ENCODE measurements at regions not wholly inside any gene's neighbourhood (a gene's known extent, or its start where the extent isn't known, plus 50 kb on each side); places are given as distances from the start of the nearest gene placed in this dataset.

GRCh38 chr14:71602524-71602923, 329.7 kb upstream of the RGS6 start:
- no peak overlapping the region for H3K27ac Mint-ChIP-seq
- H3K4me3 Mint-ChIP-seq: no peak overlapping the region
- peaks cover 53% of the 10 kb centered on the region for H3K36me3 Mint-ChIP-seq (ENCODE audit: low read depth)
- DNase-seq: no peak
- H3K4me1 Mint-ChIP-seq (ENCODE audit: low read depth): peaks cover 44% of the 10 kb centered on the region
- peaks cover 19% of the 10 kb centered on the region for H3K9me3 Mint-ChIP-seq
- no peaks in the 10 kb centered on the region for H3K27me3 Mint-ChIP-seq

GRCh38 chr14:71604231-71604630, 328.0 kb upstream of the RGS6 start:
- DNase-seq: no peak
- Mint-ChIP-seq H3K4me3 (no peak overlapping the region), H3K27me3 (no peaks in the 10 kb centered on the region), H3K4me1 (ENCODE audit: low read depth) (peaks cover 35% of the 10 kb centered on the region), H3K9me3 (peaks cover 19% of the 10 kb centered on the region), H3K36me3 (ENCODE audit: low read depth) (peaks cover 41% of the 10 kb centered on the region), H3K27ac (no peak overlapping the region)

DNA sequence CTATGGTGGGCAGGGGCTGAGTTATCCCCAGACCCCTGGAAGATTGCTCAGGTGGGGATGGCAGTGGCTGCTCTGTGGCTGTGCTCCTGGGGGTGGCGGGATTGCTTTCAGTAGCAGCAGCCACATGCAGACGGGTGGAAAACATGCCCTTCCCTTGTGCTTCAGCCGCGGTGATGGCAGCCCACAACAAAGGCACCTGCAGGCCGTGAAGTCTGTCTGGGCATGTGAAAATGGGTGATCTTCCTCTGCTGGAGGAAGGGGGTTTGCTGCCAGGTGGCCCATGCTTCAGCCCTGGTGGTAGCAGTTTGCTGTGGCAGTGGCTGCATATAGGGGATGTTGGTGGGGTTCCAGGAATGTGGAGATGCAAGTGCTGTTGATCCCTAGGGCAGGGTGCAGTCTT, 326.2 kb upstream of the RGS6 start:
- Mint-ChIP-seq H3K27ac (no peak overlapping the region), H3K9me3 (peaks cover 9% of the 10 kb centered on the region), H3K36me3 (ENCODE audit: low read depth) (peaks cover 25% of the 10 kb centered on the region), H3K27me3 (no peaks in the 10 kb centered on the region), H3K4me3 (no peak overlapping the region), H3K4me1 (ENCODE audit: low read depth) (peaks cover 36% of the 10 kb centered on the region)
- DNase-seq: no peak

DNA sequence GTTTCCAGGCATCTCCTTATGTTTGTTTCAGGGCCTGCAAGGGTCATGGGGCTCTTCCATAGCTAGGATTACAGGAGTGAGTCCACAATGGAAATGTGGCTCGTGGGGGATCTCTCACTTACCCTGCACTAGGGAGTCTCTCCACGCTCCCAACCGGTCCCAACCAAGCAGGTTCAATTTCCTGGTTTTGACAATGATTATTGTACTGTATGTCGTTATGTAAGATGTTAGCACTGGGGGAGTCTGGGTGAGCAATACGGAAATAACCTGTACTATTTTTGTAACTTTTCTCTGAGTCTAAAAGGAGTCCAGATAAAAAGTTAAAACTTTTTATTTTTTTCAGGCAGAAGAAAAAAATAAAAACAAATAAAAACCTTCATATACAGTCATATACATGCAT, 325.7 kb upstream of the RGS6 start:
- DNase-seq: no peak
- H3K9me3 Mint-ChIP-seq: peaks cover 4% of the 10 kb centered on the region
- peaks cover 38% of the 10 kb centered on the region for H3K4me1 Mint-ChIP-seq (ENCODE audit: low read depth)
- no peaks in the 10 kb centered on the region for H3K27me3 Mint-ChIP-seq
- peaks cover 20% of the 10 kb centered on the region for H3K36me3 Mint-ChIP-seq (ENCODE audit: low read depth)
- no peak overlapping the region for H3K4me3 Mint-ChIP-seq
- peak overlapping the region; percentile 31 for H3K27ac Mint-ChIP-seq

GRCh38 chr14:71607056-71607455, 325.2 kb upstream of the RGS6 start:
- H3K4me3 Mint-ChIP-seq: no peak overlapping the region
- peaks cover 35% of the 10 kb centered on the region for H3K4me1 Mint-ChIP-seq (ENCODE audit: low read depth)
- peak overlapping the region; percentile 9 for H3K27ac Mint-ChIP-seq
- H3K9me3 Mint-ChIP-seq: peaks cover 2% of the 10 kb centered on the region
- no peak for DNase-seq
- H3K27me3 Mint-ChIP-seq: no peaks in the 10 kb centered on the region
- H3K36me3 Mint-ChIP-seq (ENCODE audit: low read depth): peaks cover 16% of the 10 kb centered on the region

- no peaks in the 10 kb centered on the region for H3K9me3 Mint-ChIP-seq
- peaks cover 8% of the 10 kb centered on the region for H3K36me3 Mint-ChIP-seq (ENCODE audit: low read depth)
- H3K4me1 Mint-ChIP-seq (ENCODE audit: low read depth): peaks cover 37% of the 10 kb centered on the region
- no peak overlapping the region for H3K27ac Mint-ChIP-seq
- no peak overlapping the region for H3K4me3 Mint-ChIP-seq
- DNase-seq: no peak
- no peaks in the 10 kb centered on the region for H3K27me3 Mint-ChIP-seq
Measured at GRCh38 chr14:71610149-71610548, 322.1 kb upstream of the RGS6 start.

DNA sequence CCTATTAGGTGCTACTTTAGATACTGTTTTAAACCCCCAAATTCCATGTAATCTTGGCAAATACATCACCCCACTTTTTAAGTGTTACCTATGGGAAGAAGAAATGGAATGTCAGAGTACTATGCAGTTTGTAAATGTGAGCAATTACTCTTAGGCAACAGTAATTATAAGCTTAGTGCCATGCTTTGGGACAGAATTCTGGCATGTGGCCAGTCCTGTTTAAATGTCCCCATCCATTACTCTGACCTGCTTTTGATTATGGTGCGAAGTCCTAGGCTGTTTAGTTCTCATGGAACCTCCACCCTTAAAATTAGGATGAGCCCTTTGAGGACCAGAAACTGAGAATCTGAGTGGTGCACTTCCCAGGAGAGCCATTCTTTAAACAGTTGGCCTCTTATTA, 321.4 kb upstream of the RGS6 start:
- no peak overlapping the region for H3K4me3 Mint-ChIP-seq
- peaks cover 6% of the 10 kb centered on the region for H3K36me3 Mint-ChIP-seq (ENCODE audit: low read depth)
- H3K27me3 Mint-ChIP-seq: no peaks in the 10 kb centered on the region
- no peak for DNase-seq
- no peaks in the 10 kb centered on the region for H3K9me3 Mint-ChIP-seq
- H3K27ac Mint-ChIP-seq: no peak overlapping the region
- peaks cover 35% of the 10 kb centered on the region for H3K4me1 Mint-ChIP-seq (ENCODE audit: low read depth)

DNA sequence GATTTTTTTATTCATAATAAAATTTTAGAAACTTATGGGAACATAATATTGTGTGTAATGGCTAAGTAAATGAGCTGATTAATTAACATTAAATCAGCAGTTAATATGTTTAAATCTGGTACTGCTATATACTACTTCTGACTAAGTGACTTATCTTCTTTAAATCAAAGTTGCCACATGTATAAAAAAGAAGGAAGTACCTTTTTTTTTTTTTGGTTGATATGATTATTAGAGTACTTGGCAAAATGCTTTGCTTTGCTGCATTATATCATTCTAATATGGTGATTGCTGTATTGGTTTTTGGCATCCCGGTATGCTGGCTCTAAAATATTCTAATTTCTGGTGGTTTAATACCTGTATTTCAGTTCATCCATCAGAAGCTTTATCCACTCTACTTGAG, 319.1 kb upstream of the RGS6 start:
- Mint-ChIP-seq H3K4me1 (ENCODE audit: low read depth) (peaks cover 24% of the 10 kb centered on the region), H3K4me3 (no peak overlapping the region), H3K36me3 (ENCODE audit: low read depth) (peaks cover 3% of the 10 kb centered on the region), H3K9me3 (no peaks in the 10 kb centered on the region), H3K27me3 (no peaks in the 10 kb centered on the region), H3K27ac (no peak overlapping the region)
- DNase-seq: no peak

DNA sequence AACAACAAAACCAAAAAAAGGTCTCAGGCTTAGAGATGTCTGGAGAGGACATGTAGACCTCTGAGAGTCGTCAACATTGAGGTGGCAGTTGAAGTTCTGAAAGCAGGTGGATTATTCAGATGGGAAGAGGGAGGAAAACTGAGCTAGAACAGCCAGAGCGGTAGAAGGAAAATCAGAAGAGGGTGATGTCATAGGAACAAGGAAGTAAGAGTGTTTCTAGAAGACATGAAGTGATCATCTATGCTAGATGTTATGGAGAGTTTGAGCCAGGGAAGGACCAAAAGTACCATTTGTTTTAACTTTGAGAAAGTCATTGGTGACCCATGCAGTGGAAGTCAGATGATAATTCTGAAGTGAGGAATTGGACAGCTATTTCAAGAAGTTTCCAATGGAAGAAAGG, 316.2 kb upstream of the RGS6 start:
- no peak overlapping the region for H3K27ac Mint-ChIP-seq
- no peaks in the 10 kb centered on the region for H3K9me3 Mint-ChIP-seq
- no peaks in the 10 kb centered on the region for H3K27me3 Mint-ChIP-seq
- no peak overlapping the region for H3K4me3 Mint-ChIP-seq
- peaks cover 28% of the 10 kb centered on the region for H3K36me3 Mint-ChIP-seq (ENCODE audit: low read depth)
- peaks cover 20% of the 10 kb centered on the region for H3K4me1 Mint-ChIP-seq (ENCODE audit: low read depth)
- no peak for DNase-seq

- peaks cover 17% of the 10 kb centered on the region for H3K4me1 Mint-ChIP-seq (ENCODE audit: low read depth)
- H3K36me3 Mint-ChIP-seq (ENCODE audit: low read depth): peaks cover 41% of the 10 kb centered on the region
- no peak for DNase-seq
- H3K27me3 Mint-ChIP-seq: no peaks in the 10 kb centered on the region
- H3K4me3 Mint-ChIP-seq: no peak overlapping the region
- H3K9me3 Mint-ChIP-seq: no peaks in the 10 kb centered on the region
- H3K27ac Mint-ChIP-seq: no peak overlapping the region
Measured at GRCh38 chr14:71618047-71618446, 314.2 kb upstream of the RGS6 start.

DNA sequence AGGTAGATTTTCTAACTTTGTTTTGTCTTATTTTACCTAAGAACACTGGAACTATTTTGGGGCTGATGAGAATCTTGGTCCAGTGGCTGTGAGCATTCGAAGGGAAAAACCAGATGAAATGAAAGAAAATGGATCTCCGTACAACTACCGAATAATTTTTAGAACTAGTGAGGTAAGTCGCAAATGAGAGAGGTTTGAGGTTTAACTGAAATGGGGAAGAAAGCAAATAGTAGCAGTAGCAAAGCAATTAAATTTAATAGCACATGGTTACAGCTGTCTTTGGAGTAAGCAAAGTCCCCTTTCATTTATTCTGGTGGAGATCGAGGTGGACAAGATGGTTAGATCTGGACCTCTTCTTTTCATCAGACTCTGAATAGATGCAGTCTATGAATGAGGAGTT, 313.5 kb upstream of the RGS6 start:
- Mint-ChIP-seq H3K4me1 (ENCODE audit: low read depth) (peaks cover 15% of the 10 kb centered on the region), H3K9me3 (no peaks in the 10 kb centered on the region), H3K36me3 (ENCODE audit: low read depth) (peaks cover 45% of the 10 kb centered on the region), H3K4me3 (no peak overlapping the region), H3K27ac (no peak overlapping the region), H3K27me3 (no peaks in the 10 kb centered on the region)
- DNase-seq: no peak

GRCh38 chr14:71619472-71619871, 312.8 kb upstream of the RGS6 start:
- H3K4me1 Mint-ChIP-seq (ENCODE audit: low read depth): peaks cover 15% of the 10 kb centered on the region
- no peak overlapping the region for H3K4me3 Mint-ChIP-seq
- no peaks in the 10 kb centered on the region for H3K27me3 Mint-ChIP-seq
- H3K9me3 Mint-ChIP-seq: no peaks in the 10 kb centered on the region
- no peak for DNase-seq
- H3K36me3 Mint-ChIP-seq (ENCODE audit: low read depth): peaks cover 53% of the 10 kb centered on the region
- H3K27ac Mint-ChIP-seq: no peak overlapping the region

GRCh38 chr14:71620401-71620800, 311.8 kb upstream of the RGS6 start:
- no peaks in the 10 kb centered on the region for H3K27me3 Mint-ChIP-seq
- DNase-seq: no peak
- no peak overlapping the region for H3K4me3 Mint-ChIP-seq
- H3K4me1 Mint-ChIP-seq (ENCODE audit: low read depth): peaks cover 11% of the 10 kb centered on the region
- H3K9me3 Mint-ChIP-seq: no peaks in the 10 kb centered on the region
- peaks cover 60% of the 10 kb centered on the region for H3K36me3 Mint-ChIP-seq (ENCODE audit: low read depth)
- peak overlapping the region; percentile 34 for H3K27ac Mint-ChIP-seq

DNA sequence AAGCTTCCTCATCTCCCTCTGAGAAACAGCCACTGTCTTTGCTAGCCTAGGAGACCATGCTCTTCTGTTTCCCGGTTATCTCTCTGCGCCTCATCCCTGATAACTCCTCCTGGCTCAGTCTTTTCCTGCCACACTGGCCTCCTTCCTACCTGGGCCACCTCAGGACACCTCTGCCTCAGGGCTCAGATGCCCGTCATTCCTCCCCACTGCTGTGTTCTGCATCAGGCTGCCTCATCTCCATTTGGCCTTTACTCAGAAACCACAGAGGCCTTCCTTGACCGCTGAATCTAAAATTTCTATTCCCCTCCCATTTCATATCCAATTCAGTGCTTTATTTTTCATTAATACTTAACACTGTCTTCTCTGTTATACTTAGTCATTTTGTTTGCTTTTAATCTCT, 311.0 kb upstream of the RGS6 start:
- H3K27ac Mint-ChIP-seq: no peak overlapping the region

DNA sequence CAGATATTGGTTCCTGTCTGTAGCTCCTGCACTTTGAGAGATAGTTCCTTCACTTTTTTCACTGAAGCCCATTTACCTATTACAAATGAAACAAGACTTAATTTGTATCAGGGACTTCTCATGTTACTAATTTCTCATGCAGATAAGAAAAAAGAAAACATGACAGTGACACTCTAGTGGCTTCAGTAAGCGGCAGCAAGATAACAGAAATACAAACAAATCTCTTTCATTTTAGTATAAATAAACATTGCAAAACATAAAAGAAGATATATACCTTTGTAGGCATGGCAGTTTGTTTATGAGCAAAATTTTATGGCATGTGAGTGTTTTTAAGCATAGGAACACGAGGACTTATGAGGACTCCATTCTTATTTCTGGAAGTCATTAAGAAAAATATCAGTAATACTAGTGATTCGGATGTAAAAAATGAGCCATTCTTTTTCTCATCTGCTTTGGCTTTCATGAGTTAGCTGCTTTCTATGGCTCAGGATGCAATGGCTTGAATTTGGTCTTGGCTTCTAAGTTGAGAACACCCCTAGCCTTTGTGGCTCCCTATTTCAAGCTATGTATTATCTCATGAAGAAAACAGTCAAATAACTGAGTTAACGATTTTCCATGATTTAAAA, 310.1 kb upstream of the RGS6 start:
- Mint-ChIP-seq H3K4me1 (ENCODE audit: low read depth) (no peaks in the 10 kb centered on the region), H3K27me3 (no peaks in the 10 kb centered on the region), H3K4me3 (no peak overlapping the region), H3K36me3 (ENCODE audit: low read depth) (peaks cover 63% of the 10 kb centered on the region), H3K27ac (no peak overlapping the region), H3K9me3 (no peaks in the 10 kb centered on the region)
- DNase-seq: no peak

More for the DNA sequence above, 311.0 kb upstream of the RGS6 start:
- Mint-ChIP-seq H3K4me3 (no peak overlapping the region), H3K27me3 (no peaks in the 10 kb centered on the region), H3K36me3 (ENCODE audit: low read depth) (peaks cover 61% of the 10 kb centered on the region), H3K9me3 (no peaks in the 10 kb centered on the region), H3K4me1 (ENCODE audit: low read depth) (peaks cover 6% of the 10 kb centered on the region)
- no peak for DNase-seq

DNA sequence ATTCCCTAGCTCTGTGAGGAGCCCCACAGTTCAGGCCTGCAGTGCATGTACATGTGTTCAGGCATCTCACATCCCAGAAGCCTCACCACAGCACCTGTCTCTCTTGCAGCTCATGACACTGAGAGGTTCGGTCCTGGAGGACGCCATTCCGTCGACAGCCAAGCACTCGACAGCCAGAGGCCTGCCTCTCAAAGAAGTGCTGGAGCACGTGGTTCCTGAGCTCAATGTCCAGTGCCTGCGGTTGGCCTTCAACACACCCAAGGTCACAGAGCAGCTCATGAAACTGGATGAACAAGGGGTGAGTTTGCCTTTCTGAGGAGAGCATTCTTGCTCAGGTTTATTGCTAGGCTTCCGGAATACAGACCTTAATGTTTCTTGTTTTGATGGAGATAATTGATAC, 308.3 kb upstream of the RGS6 start:
- no peaks in the 10 kb centered on the region for H3K9me3 Mint-ChIP-seq
- peaks cover 67% of the 10 kb centered on the region for H3K36me3 Mint-ChIP-seq (ENCODE audit: low read depth)
- DNase-seq: no peak
- H3K27ac Mint-ChIP-seq: no peak overlapping the region
- no peaks in the 10 kb centered on the region for H3K4me1 Mint-ChIP-seq (ENCODE audit: low read depth)
- no peaks in the 10 kb centered on the region for H3K27me3 Mint-ChIP-seq
- H3K4me3 Mint-ChIP-seq: no peak overlapping the region

Data from activated T-cell treated with anti-CD3 and anti-CD28 coated beads, Interleukin-2, amount 50 U/mL, for 24 hours (primary cell).